ENCODE measurements at regions not wholly inside any gene's neighbourhood (a gene's known extent, or its start where the extent isn't known, plus 50 kb on each side); places are given as distances from the start of the nearest gene placed in this dataset.

GRCh38 chr10:78873413-78873812, 195.4 kb upstream of the ZMIZ1 start:
- no peak for DNase-seq

GRCh38 chr10:78875331-78875877, 193.4 kb upstream of the ZMIZ1 start:
- no peak for DNase-seq

DNA sequence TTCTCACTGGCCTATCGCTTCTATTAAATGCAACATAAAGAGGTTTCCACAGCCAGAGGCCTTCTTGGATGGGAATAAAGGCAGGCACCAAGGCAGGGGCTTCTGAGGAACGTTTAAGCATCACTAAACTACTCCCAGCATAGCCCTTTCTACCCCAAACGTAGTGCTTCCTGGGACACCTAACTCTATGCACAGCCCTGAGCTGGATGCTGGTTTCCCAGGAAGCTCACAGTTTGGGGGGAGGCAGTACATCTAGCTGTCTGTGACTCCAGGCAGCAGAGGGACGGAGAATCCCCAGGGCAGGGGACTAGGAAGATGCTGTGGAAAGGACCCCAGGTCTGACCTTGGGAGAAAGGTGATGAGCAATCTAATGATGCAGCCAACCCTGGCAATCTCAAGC, 192.8 kb upstream of the ZMIZ1 start:
- DNase-seq: peak; percentile 1

DNA sequence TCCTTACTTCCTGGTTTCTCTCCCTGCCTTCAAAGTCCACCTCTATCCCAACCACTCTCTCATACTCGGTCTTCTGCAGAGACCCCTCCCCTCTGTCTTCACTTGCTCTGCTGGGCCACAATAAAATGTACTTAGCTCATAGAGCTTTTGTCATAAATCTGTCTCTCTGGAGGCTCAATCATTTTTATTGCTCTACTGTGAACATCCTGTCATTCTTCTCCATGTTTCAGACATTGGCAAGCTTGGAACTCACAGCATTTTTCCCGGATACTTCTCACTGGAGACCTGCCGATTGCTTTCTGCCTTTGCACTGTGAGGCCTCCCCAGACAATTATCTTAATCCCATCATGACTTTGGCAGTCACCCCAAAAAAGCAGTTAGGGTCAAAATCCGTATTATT, 192.3 kb upstream of the ZMIZ1 start:
- DNase-seq: no peak

DNA sequence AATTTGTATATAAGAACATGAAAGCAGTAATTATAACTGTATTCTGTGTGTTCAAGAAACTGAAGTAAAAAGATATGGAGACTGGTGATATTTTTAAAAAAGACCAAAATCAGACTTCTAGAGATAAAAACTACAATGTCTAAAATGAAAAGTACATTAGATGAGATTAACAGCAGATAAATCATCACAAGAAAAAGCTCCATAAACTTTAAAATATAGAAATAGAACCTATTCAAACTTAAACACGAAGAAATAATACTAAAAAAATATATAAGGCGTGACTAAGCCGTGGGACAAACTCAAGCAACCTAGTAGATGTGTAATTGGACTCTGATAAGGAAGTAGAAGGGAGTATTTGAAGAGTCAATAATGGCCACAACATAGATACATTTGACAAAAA, 189.1 kb upstream of the ZMIZ1 start:
- DNase-seq: no peak

GRCh38 chr10:78886129-78886528, 182.6 kb upstream of the ZMIZ1 start:
- no peak for DNase-seq

DNA sequence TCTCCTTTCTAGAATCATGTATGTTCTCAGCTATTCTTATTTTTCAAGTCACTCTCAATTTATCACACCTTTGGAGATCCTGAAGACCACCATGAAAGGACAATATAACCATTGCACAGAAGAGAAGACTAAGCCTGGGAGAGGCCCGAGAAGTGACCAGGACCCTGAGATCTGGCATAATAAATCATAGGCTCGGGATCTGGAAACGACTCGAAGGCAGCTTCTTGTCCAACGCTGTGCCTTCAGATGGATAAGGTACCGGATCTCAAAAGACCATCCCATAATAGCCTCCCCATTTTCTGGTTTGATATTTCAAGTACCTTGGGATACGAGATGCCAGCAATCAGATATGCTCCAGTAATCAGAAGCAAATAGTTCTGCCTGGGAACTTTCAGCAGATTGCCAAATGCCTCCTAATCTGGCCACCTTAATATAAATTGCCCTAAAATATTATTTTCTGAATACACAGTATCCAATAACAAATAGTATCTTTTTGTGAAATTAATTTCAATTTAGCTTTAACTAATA, 179.2 kb upstream of the ZMIZ1 start:
- DNase-seq: no peak

- DNase-seq: no peak
These were observed 178.3 kb upstream of the ZMIZ1 start for GRCh38 chr10:78890506-78890905.

DNA sequence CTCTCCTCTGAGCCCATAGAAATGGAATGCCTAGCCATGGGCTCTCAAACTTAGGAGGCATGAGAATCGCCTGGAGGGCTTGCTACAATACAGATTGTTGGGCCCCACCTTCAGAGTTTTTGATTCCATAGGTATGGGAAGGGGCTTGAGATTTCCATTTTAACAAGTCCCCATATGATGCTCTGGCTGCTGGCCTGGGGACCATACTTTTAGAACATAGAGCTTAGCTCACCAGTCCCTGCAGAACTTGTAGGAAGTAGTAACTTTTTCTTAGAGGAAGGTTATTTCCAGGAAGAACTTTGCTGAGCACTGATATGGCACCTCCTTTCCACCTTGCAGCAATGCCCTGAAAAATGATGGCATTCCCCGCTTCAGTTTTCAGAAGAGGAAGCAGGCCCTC, 177.0 kb upstream of the ZMIZ1 start:
- DNase-seq: no peak

- DNase-seq: no peak
These were observed 176.2 kb upstream of the ZMIZ1 start for GRCh38 chr10:78892338-78893176.

GRCh38 chr10:78893217-78893616, 175.5 kb upstream of the ZMIZ1 start:
- no peak for DNase-seq

DNA sequence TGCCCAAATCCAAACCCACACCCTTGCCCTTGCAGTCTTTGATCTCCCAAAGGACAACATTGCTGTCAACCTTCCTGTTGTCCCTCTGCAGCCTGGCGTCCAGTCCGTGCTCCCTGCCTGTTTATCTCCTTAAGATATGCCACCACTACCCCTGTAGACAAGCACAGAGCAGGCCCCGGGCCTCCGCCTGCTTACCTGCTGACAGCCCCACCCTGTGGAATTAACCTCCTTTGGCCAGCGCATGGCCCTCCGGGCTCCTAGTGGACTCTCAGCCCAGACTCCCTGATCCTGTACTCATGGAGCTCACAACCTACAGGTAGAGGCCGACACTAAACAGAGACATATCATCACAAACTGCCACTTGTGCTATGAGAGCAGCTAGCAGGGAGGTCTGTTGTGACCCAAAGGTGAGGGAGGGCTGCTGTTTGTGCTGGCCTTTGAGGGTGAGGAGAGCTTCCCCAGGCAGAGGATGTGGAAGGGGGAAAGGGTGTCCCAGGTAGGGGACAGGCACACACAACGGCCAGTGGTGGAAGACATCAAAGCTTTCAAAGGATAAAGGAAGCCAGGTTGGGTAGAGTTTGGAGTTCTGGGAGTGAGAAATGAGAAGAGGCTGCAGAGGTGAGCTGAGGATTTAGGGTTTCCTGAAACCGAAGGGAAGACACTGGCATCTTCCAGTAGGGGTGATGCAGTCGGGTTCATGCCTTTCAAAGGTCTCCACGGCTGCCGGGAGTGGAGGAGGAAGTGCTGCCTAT, 174.5 kb upstream of the ZMIZ1 start:
- DNase-seq: no peak

DNA sequence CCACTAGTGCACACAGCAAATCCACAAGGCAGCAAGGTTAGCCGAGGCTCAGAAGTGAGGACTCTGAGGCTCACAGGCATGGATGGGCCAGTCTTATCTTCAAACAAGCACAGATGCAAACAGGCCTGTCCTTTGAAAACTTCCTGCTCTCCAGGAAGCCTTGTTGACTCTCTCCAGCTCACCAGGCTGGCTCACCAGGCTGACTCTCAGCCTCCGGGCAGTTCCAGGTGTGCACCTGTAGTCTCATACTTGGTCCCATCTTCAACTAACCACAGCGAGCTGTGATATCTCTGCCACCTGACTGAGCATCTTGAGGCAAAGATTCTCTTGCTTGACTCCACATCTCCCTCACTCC, 173.9 kb upstream of the ZMIZ1 start:
- DNase-seq: no peak

DNA sequence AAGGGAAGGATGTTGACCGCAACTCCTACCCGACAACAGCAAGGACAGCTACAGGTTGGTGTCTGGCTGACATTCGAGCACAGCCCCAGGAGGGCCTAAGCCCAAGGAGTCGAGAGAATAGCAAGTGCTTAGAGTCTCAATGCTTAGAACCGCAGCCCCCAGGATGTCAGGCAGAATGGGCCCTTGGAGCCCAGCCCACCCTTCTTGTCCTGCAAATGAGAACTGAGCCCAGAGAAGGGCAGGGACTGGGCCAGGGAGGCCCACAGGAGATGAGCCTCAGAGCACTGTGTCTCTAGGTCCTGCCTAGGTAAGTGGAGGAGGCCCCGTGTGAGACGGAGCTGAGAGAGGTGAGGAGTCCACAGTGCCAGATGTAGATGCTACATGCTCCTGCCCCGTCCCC, 173.3 kb upstream of the ZMIZ1 start:
- DNase-seq: no peak

DNA sequence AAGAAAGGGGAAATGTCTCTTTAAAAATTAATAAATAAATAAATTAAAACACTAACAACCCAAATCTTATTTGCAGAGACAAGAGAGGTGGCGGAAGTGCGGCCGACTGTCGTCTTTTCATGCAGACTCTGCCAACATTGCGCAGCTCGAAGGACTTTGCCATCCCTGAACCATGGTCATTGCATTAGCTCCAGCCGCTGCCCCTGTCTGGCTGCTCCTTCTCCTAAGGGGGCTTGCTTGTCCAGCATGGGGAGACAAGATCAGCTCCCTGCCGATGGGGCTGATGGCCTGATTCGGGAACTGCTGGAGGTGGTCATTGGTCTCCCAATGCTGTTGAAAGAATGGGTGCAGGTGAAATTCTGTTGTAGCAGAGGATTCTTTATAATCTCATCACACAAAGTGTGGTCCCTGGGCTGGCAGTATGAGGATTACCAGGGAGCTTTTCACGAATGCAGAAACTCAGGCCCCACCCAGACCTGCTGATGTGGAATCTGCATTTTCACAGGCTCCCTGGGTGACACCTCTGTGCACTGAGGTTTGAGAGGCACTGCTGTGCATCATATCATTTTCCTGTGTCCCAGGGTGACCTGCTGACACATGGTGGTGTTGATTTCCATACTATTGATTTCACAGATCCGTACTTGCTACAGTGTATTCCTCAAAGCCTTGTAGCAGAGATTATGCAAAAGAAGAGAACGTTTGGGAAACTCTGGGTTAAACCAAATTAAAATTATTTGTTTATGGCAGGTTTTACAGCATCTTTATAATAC, 172.4 kb upstream of the ZMIZ1 start:
- DNase-seq: no peak

GRCh38 chr10:78898341-78899097, 170.2 kb upstream of the ZMIZ1 start:
- no peak for DNase-seq

GRCh38 chr10:78899098-78899754, 169.5 kb upstream of the ZMIZ1 start:
- no peak for DNase-seq

DNA sequence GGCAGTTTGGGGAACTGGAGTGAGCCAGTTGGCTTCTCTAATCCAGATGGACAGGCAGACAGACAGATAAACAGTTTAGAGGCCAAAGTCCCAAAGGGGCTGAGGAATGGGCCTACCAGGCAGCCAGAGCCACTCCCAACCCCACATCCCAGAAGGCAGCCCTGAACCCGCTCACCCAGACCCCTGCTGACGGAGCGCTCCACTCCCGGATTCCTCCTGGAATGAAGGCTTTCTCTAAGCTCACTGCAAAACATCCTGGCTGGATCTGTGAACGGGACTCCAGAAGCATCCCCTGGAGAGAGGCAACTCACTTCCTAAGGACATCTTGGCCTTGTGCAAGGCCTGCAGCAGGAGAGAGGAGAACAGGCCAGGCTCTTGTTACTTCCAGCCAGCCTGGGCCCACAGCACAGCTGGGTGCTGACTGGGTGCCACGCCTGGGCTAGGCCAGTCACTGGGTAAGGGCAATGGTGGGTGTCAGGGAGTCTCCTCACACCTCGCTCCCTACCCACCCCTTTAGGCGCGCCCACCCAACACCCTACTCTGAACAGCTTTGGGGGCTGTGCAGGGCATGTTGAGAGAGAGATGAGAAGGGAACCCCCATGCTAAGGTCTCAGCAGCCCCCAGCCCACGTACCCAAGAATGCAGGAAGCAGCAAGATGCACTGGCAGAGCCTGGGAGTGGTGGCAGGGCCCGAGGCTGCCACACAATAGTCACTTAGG, 168.6 kb upstream of the ZMIZ1 start:
- no peak for DNase-seq

DNA sequence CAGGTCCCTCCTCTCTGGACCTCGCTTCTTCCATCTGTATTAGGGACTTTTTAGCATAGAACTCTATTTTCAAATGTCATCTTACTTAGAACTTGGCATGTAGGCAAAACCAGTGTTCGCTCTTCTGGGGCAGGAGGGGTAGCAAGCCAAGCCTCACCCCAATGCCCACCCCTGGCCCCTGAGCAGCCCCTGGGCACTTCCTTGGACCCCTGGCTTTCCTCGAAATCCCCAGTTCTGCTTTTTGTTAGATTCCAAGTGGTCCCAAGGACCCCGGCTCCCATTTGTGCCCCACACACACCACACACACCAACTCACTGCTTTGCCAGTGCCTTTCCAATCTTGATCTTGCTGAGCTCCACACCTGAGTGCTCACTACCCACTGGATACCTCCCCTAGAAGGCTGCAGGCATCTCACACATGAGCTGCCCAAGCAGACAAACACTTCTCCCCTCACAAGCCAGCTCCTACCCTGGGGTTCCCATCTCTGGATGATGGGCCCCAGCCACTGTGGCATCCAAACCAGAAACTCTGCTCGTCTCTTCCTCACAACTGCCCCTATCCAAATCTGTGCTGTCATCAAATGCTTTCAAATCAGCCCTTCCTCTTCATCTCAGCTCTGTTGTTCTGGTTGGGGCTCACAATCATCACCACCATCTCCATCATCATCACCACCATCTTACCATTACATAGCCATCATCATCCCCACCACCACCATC, 167.9 kb upstream of the ZMIZ1 start:
- no peak for DNase-seq

- no peak for DNase-seq
These were observed 167.1 kb upstream of the ZMIZ1 start for GRCh38 chr10:78901694-78902093.

Data from stimulated activated CD8-positive, alpha-beta memory T cell treated with anti-CD3 and anti-CD28 coated beads, Interleukin-4, amount 100 ng/mL, for 48 hours (primary cell).